CD4-positive, alpha-beta T cell (primary cell): ENCODE measurements at regions not wholly inside any gene's neighbourhood (a gene's known extent, or its start where the extent isn't known, plus 50 kb on each side); places are given as distances from the start of the nearest gene placed in this dataset.

ENCODE experiments used
- ATAC-seq: fragments of 200-7000 bp; cut with Tn5 transposase; one replicate; pipeline ENCODE4 v1.10.0; 2022; ENCODE audit warnings: mild to moderate bottlenecking; ENCODE audit not compliant: poor library complexity
- CTCF ChIA-PET: fragments of 350-600 bp; sonication (Branson Sonifier 250); formaldehyde crosslinking; loops from one replicate; lab custom pipeline; 2021; ENCODE audit warnings: antibody characterized with exemption, inconsistent platforms; lab: Charles Lee
- POLR2A ChIA-PET: fragments of 350-600 bp; sonication (Branson Sonifier 250); formaldehyde crosslinking; loops from one replicate; lab custom pipeline; 2021; ENCODE audit warnings: antibody characterized with exemption, inconsistent platforms; lab: Charles Lee
- DNase-seq, 14 experiments: peaks; one replicate each; pipeline ENCODE4 v3.0.0-alpha.2; 2013 to 2020; ENCODE audit warnings: mixed read lengths in 2 of 14
- H3K27ac ChIP-seq, 2 donors: one replicate each; pipeline versions ENCODE4 v1.5.1 to v1.7.0; 2013; ENCODE audit warnings: low read length in 2 of 2, low read depth in 1 of 2, mild to moderate bottlenecking in 1 of 2
- H3K27me3 ChIP-seq, 2 experiments: 1 replicate in 1 of 2; 2 replicates in 1 of 2; pipeline versions ENCODE4 v1.6.1 to v1.7.0; 2013; ENCODE audit warnings: low read length in 2 of 2, control low read depth in 1 of 2, mild to moderate bottlenecking in 1 of 2, moderate library complexity in 1 of 2; ENCODE audit not compliant: insufficient read depth in 2 of 2, control insufficient read depth in 1 of 2
- H3K36me3 ChIP-seq: one replicate; pipeline ENCODE4 v1.6.1; 2013; ENCODE audit warnings: low read length, control low read depth; ENCODE audit not compliant: insufficient read depth
- H3K4me1 ChIP-seq: one replicate; pipeline ENCODE4 v1.6.1; 2013; ENCODE audit warnings: low read length, control low read depth; ENCODE audit not compliant: insufficient read depth
- H3K4me3 ChIP-seq: one replicate; pipeline ENCODE4 v1.5.1; 2013; ENCODE audit warnings: mild to moderate bottlenecking, low read length, moderate library complexity
- H3K9me3 ChIP-seq, 2 experiments: 1 replicate in 1 of 2; 2 replicates in 1 of 2; pipeline versions ENCODE4 v1.6.1 to v1.7.0; 2013; ENCODE audit warnings: low read length in 2 of 2, mild to moderate bottlenecking in 2 of 2, control low read depth in 1 of 2, moderate library complexity in 1 of 2; ENCODE audit not compliant: control insufficient read depth in 1 of 2, insufficient read depth in 1 of 2
- H3K27ac Mint-ChIP-seq: one replicate; pipeline ENCODE4 v1.8.0; 2020; ENCODE audit warnings: mixed read lengths
- H3K27me3 Mint-ChIP-seq: one replicate; pipeline ENCODE4 v1.8.0; 2021; ENCODE audit warnings: mixed read lengths
- H3K36me3 Mint-ChIP-seq: one replicate; pipeline ENCODE4 v1.8.0; 2021; ENCODE audit warnings: low read depth, mixed read lengths
- H3K4me1 Mint-ChIP-seq: one replicate; pipeline ENCODE4 v1.8.0; 2021; ENCODE audit warnings: low read depth, mixed read lengths
- H3K4me3 Mint-ChIP-seq: one replicate; pipeline ENCODE4 v1.8.0; 2020; ENCODE audit warnings: mild to moderate bottlenecking, mixed read lengths
- H3K9me3 Mint-ChIP-seq: one replicate; pipeline ENCODE4 v1.8.0; 2020; ENCODE audit warnings: mixed read lengths
- intact Hi-C, 2 experiments: fragments of 100-400 bp; cut with DNase I in 1 of 2; cut with micrococcal nuclease in 1 of 2; formaldehyde crosslinking; loops; one replicate each; pipeline versions ENCODE4 v1.15.1 to v1.9.0; 2023 to 2025; cut with DNase I, micrococcal nuclease
- TF ChIP-seq, protein P1 (sequence below): fragments of 200-600 bp; IDR thresholded peaks from one replicate; pipeline ENCODE4 v1.8.0; 2022; ENCODE audit warnings: antibody characterized with exemption, mild to moderate bottlenecking

- Mint-ChIP-seq H3K4me3 (no peak overlapping the region), H3K36me3 (no peaks in the 10 kb centered on the region), H3K4me1 (peaks cover 29% of the 10 kb centered on the region), H3K9me3 (no peaks in the 10 kb centered on the region), H3K27me3 (no peaks in the 10 kb centered on the region), H3K27ac (no peak overlapping the region)
- intact Hi-C loops, result no loop called here
- POLR2A ChIA-PET, result no interaction called here
- CTCF ChIA-PET, result no interaction called here
- H3K4me3 ChIP-seq, result no peak overlapping the region
- no peak overlapping the region for H3K27ac ChIP-seq
- TF ChIP-seq, protein P1, sequence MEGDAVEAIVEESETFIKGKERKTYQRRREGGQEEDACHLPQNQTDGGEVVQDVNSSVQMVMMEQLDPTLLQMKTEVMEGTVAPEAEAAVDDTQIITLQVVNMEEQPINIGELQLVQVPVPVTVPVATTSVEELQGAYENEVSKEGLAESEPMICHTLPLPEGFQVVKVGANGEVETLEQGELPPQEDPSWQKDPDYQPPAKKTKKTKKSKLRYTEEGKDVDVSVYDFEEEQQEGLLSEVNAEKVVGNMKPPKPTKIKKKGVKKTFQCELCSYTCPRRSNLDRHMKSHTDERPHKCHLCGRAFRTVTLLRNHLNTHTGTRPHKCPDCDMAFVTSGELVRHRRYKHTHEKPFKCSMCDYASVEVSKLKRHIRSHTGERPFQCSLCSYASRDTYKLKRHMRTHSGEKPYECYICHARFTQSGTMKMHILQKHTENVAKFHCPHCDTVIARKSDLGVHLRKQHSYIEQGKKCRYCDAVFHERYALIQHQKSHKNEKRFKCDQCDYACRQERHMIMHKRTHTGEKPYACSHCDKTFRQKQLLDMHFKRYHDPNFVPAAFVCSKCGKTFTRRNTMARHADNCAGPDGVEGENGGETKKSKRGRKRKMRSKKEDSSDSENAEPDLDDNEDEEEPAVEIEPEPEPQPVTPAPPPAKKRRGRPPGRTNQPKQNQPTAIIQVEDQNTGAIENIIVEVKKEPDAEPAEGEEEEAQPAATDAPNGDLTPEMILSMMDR, result no peak
- H3K27me3 ChIP-seq, result no peaks in the 10 kb centered on the region
- no peaks in the 10 kb centered on the region for H3K36me3 ChIP-seq
- DNase-seq, result no peak
- ATAC-seq, result no peak
- peaks cover 11% of the 10 kb centered on the region for H3K4me1 ChIP-seq
- H3K9me3 ChIP-seq, result no peaks in the 10 kb centered on the region
These were observed 250.5 kb upstream of the PWP1 start for GRCh38 chr12:107435072-107435471.

GRCh38 chr12:107435520-107435919, 250.1 kb upstream of the PWP1 start:
- ChIA-PET POLR2A (no interaction called here), CTCF (no interaction called here)
- Mint-ChIP-seq H3K4me3 (no peak overlapping the region), H3K27me3 (no peaks in the 10 kb centered on the region), H3K36me3 (no peaks in the 10 kb centered on the region), H3K4me1 (peaks cover 24% of the 10 kb centered on the region), H3K9me3 (no peaks in the 10 kb centered on the region), H3K27ac (no peak overlapping the region)
- Histone ChIP-seq H3K9me3 (no peaks in the 10 kb centered on the region), H3K36me3 (no peaks in the 10 kb centered on the region), H3K27me3 (no peaks in the 10 kb centered on the region), H3K4me1 (peaks cover 11% of the 10 kb centered on the region), H3K4me3 (no peak overlapping the region), H3K27ac (no peak overlapping the region)
- no peak for DNase-seq
- TF ChIP-seq, protein P1, result no peak
- no peak for ATAC-seq
- intact Hi-C loops, result no loop called here

DNA sequence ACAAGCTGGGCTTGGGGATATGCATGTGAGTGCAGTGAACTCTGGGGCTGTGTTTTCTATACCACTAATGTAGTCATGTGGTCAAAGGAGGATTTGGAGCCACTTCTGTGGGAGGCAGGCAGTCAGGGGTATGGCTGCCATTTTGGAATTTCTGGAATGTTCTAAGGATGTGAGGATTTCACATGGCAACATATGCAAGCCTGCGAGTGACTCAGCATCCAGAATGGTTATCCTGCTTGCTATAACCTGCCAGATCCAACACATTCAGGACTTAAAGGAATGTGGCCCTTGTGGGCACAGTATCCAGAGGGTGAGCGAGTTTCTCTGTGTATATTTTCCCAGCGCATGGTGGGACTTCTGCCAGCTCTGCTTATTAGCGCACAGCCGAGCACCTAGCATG, 249.2 kb upstream of the PWP1 start:
- Mint-ChIP-seq H3K4me3 (no peak overlapping the region), H3K4me1 (peaks cover 19% of the 10 kb centered on the region)
- TF ChIP-seq, protein P1, result no peak

More for the DNA sequence above, 249.2 kb upstream of the PWP1 start:
- Mint-ChIP-seq H3K9me3 (no peaks in the 10 kb centered on the region), H3K36me3 (no peaks in the 10 kb centered on the region), H3K27ac (no peak overlapping the region), H3K27me3 (no peaks in the 10 kb centered on the region)
- DNase-seq (no peak), ATAC-seq (no peak)
- H3K4me3 ChIP-seq, result no peak overlapping the region
- peaks cover 7% of the 10 kb centered on the region for H3K4me1 ChIP-seq
- H3K36me3 ChIP-seq, result no peaks in the 10 kb centered on the region
- H3K27ac ChIP-seq, result no peak overlapping the region
- no peaks in the 10 kb centered on the region for H3K27me3 ChIP-seq
- POLR2A ChIA-PET, result no interaction called here
- H3K9me3 ChIP-seq, result no peaks in the 10 kb centered on the region
- CTCF ChIA-PET, result no interaction called here
- intact Hi-C loops, result no loop called here
